SK-N-DZ (cell line): ENCODE measurements at regions not wholly inside any gene's neighbourhood (a gene's known extent, or its start where the extent isn't known, plus 50 kb on each side); places are given as distances from the start of the nearest gene placed in this dataset.
"Not testable (repeated sequence)": the region's sequence is repeated elsewhere in the genome, so short reads cannot be mapped to it uniquely, and the experiment has no call there.

Experiments used
- DNase-seq: peaks from one replicate; pipeline ENCODE4 v3.0.0-alpha.2; 2015; ENCODE audit warnings: low spot score

DNA sequence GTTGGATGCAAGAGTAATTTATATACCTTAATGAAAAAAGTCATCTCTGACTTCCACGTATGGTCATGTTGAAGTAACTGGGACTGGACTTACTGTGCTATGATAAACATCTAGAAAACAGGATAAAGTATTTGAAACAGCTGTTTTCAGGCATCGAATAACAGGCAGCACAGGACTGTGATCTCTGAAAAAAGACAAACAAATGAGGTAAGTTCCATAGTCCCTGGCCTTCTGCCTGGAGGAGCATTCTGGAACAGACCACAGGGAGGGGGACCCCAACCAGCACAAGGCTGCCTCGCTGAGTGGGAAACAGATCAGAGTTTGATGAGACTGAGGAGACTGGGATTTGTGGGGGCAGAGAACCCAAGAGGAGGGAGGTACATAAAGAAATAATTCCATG lies 89.1 kb upstream of the HABP2 start:
- peak; percentile 4 for DNase-seq

DNA sequence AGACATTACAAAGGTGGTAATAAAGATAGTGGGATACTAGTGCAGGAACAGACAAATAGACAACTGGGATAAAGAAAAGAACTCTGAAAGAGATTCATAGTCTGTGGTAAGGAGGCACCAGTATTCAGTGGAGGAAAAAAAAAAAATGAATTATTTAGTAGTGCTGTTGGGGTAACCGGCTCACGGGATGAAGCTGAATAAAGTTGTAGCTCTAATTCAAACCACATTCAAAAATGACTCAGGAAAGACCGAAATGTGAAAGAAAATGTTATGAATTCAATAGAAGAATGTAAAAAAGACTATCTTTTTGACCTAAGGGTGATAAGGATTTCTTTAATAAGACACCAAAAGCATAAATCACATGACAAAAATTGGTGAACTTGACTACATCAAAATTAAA lies 83.1 kb upstream of the HABP2 start:
- DNase-seq = no peak

DNA sequence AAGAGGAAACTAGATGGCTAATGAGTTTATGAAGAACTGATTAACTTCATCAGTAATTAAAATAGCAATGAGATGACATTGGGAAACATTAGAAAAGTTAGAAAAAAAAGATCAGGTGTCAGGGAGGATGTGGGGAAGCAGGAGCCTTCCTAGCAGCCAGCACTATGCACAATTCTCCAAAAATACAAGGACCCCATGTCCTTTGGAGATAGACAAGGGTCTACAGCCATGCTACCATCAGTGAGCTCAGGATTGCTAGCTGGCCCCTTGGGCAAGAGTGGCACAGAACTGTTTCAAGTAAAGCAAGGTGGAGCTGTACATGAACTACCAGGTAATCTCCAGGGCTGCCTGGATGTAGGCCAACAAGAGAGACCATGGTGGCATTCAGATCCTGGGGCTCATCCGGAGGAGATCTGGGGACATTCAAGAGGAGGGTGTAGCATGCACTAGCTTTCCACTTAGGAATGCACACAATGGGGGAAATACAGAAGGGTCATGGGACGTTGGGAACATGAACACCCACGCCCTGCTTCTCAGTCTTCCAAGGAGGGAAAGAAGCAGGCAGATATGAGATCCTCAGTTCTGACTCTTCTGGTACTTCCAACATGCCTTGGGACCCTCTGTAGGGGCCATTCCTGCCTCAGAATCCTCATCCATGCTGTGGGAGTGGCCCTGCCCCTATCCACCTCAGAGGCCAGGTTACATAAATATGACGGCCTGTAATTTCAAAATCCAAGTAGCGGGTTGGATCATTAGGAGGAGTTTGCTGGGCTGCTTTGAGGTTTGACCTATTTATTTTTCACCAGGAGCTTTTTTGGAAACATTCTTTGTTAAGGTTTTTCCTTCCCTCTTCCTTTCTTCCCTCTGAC lies 82.2 kb upstream of the HABP2 start:
- DNase-seq = no peak

DNA sequence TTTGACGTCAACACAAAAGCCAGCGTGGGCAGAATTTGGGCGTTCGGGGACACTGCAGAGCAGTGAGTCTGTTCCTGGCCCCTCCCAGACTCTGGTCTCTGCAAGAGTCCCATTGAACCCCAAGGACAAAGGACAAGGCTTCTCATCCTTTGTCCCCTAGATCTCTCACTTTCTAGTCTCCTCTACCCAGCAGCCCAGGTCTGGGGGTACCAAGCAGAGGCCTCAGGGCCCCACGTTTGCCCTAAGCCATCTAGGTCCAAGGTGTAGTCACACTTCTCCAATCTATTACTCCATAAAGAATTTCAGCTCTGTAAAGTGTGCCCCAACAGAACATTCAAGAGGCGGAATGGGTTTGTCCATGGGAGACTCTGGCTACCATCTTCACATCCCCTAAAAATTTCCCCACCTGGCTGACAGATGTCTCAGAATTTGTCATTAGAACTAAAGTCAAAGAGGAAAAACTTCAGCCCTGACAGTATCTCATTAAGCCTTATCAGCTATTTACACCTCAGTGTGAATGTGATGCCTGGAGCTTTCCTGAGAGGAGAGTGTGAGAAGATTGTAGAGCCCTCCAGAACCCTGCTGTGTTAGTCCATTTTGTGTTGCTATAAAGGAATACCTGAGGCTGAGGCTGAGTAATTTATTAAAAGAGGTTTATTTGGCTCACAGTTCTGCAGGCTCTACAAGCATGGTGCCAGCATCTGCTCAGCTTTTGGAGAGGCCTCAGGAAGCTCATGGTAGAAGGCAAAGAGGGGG lies 81.4 kb upstream of the HABP2 start:
- DNase-seq = no peak

DNA sequence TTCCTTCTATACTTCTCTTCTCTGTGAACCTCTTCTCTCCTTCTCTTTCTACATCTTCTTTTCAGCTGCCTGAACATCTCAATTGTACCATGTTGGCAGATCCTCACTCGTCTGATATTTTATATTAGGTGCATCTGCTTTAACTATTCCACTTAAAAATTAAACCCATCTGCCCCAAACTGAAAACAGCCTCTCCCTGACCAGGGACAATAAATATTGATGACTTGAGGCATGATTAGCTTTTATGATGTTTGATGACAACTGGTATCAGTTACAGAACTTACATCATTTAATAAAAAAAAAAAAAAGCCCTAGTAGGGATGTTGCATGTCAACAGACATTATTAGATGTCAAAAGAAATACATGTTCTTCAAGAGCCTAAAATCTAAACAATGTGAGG lies 79.8 kb upstream of the HABP2 start:
- DNase-seq = no peak

DNA sequence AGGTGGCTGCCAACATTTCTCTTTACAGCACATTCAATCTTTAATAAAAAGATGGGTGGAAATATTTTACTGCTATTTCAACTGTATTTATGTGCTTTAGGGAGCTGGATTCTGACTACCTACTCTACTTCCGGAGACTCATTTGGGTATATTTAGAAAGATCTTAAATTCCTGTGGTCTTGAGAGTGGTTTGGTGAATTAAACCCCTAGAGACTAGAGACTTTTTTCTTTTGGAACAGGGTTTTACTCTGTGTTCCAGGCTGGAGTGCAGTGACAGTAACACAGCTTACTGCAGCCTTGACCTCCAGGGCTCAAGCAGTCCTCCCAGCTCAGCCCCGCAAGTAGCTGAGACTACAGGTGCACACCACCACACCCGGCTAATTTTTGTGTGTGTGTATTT lies 79.0 kb upstream of the HABP2 start:
- no peak for DNase-seq

DNA sequence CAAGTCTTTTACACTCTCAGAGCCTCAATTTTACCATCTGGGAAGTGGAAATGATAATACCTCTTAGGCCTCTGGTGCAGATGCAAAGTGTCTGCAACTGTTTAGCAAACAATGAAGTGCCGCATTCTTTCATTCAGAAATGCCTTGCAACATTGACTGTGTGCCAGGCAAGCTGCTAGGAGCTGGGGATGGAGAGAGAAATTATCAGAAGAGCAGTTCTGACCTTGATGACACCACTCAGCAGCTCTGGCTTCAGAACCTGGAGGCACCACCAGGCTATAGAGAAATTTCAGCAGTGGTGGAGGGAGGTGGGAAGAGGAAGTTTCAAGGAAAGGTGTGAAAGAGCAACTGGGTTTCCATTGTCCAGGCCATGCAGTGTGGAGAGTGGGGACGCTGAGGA lies 78.1 kb upstream of the HABP2 start:
- DNase-seq = no peak

DNA sequence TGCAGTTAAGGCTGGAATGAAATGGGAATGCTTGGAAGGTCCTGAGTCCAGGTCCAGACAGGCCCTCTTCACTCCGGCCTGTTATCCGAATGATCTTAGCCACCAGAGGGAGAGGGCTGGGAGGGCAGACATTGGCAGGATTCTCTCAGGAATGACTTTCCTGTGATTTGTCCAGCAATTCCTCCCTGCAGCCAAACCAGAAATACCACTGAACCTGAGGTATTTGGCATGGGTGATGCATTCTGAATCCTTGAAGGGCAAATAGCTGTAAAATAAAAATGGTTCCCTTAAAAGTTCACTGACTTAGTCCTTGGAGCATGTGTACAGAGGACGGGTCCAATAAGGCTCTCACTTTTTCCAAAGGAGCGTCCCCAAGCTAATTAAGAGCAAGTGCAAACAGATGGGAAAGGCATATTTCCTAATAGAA lies 77.5 kb upstream of the HABP2 start:
- DNase-seq = no peak

DNA sequence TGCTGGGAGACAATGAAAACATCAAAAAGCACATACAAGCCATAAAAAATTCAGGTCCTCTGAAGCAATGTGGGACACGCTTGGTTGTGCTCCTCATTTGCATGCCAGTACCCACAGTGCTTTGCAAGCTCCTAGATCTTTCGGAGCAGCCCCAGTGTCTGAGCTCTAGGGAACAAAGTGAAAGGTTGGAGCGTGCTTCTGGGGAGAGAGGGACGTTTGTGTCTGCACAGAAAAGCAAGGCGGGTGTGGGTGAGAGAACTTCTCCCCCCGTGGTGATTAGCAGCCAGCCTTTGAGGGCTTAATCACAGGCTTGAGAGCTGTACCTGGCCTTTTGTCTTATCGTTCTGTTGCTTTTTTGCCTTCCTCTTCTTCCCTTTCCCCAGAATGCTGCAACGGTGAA lies 76.7 kb upstream of the HABP2 start:
- DNase-seq = no peak

DNA sequence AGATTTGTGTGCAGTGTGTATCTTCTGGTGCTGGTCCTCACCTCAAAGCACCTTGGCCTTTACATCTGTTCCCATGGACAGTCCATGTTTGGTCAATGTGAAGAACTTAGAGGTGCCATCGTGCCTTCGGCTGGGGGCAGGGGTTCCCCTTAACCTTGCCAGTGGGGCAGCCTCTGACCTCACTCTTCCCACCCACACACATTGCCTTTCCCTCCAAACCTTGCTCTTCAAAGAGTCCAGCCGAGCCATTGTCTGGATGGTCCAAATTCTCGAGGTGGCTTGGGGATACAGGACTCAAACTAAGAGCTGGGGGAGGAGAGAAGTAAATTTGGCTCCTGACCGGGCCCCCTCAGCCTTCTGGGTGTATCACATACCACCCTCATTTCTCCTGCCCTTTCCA lies 76.2 kb upstream of the HABP2 start:
- DNase-seq = no peak

DNA sequence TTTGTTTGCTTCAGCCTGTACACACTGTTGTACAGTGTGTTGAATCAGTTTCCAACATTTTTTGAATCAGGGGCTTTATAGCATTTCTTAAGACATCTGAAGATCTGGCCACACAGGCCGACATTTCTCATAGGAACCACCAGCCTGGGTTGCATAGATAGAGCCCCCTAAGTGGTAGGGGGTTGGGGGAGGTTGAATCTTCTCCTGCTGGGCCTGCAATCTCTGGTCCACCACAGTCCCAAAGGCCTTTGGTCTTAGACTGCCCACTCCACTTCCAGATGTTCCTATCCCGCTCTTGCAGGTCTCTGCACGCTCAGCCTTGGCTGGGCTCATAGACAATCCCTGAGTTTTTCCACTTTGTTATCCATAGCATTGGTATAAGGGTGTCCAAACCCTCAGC lies 75.4 kb upstream of the HABP2 start:
- DNase-seq = no peak

DNA sequence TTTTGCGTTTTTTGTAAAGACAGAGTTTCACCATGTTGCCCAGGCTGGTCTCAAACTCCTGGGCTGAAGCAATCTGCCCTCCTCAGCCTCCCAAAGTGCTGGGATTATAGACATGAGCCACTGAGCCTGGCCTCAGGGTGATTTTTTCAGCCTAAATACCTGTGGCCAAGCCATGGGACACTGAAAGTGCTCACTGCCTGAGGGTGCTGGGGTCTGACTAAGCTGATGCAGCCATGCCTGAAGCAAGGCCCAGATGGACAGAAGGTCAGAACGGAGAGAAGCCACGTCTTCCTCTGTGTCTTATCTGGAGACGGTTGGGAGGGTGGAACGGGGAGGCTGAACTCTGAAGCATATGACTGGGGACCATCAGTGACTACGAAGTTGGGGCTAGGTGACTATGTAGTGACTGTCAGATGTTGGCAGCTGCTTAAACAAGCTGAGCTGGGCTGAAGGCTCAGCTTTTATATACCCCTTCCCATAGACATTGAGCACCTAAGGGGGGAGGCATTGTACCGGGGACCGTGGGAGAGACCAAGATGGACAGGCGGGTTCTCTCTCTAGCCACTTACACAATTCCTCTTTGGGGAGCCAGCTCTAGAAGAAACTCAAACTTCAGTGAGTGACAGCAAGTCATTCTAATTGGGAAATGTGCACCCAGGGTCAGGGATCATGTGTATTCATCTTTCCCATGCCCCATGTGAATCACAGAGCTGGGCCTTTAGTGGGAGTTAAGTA lies 73.3 kb upstream of the HABP2 start:
- no peak for DNase-seq

DNA sequence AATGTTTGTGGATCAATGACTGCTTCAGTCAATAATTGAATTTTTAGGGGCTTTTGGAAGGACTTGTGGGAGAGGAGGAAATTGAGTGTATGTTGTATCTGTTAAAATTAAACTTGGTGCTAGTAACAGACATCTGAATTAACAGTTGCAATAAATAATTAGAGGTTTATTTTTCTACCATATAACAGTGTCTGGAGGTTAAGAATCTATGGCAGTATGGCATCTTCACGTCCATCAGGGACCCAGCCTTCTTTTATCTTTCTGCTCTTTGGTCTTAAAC lies 72.8 kb upstream of the HABP2 start:
- no peak for DNase-seq

DNA sequence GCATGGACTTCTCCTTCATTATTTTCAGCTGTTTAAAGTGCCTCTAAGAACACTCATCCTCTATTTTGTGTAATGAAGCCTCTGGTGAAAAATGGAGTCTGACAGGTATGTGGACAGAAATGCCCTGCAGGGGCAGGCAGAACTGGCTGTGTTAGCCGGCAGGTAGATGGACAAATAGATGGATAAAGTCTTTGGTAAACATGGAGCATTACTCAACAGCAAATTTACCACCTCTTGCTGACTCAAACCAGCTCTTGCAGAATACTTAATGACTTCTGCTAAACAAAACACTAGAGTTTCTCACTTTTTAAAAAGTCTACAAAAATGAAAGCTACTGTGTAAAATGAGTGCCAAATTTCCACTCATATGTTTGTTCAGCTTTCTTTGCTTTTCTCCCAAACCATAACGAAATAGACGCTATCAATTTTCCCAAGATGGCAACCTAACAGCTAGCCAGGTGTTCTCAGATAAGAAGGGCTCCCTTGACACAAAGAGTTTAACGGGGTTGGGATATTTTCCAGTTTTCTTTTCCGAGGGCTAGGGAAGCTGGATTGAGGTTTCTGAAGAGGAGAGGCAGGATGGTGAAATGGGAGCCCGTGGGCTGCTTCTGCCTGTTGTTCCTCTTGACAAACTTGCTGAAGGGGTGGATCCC lies 71.9 kb upstream of the HABP2 start:
- DNase-seq = no peak

DNA sequence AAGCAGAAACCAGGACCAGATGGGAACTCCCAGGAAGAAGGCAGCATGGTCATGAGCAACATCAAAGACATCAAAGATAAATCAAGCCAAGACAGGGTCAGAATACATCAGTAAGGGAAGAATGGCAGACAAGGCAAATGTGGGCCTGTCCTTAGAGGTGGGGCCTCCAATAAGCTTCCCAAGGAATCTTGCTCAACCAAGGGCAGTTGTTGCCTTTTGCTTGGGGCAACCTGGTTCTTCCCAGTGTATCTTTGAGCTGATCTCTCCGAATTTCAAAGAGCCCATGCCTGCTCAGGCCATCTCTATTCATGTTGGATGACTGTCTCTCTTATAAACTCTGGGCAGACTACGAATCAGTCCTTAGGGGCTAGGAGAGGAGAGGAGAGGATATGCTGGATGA lies 68.4 kb upstream of the HABP2 start:
- no peak for DNase-seq

DNA sequence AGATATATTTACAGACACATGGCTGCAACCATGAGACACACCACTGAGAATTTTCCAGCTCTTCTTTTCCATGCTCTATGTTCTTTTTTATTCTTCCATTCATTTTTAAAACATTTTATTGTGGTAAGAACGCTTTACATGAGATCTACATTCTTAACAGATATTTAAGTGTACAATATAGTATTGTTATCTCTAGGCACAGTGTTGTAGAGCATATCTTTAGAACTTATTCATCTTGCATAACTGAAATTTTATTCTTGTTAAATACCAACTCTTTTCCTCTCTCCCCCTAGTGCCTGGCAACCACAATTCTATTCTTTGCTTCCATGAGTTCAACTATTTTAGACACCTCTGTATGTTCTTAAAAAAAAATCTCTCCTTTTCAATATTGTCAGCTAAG lies 67.1 kb upstream of the HABP2 start:
- DNase-seq = no peak

DNA sequence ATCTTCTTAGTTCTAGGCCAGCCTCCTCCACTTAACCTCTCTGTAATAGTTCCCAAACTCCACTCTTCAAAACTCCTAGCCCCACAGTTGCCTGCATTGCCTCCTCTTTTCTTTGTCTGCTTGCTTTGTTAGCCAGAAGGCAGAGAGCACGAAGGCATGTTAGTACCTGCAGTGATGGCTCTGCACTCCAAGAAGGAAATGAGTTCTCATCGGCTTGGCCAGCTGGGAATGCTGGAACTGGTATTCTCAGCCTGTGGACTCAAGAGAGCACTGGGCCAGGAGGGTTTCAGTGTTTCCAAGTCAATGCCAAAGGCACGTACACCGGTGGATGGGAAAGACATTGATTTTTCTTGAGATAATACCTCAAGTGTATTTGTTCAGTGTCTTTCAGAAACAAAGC lies 66.3 kb upstream of the HABP2 start:
- DNase-seq = no peak

DNA sequence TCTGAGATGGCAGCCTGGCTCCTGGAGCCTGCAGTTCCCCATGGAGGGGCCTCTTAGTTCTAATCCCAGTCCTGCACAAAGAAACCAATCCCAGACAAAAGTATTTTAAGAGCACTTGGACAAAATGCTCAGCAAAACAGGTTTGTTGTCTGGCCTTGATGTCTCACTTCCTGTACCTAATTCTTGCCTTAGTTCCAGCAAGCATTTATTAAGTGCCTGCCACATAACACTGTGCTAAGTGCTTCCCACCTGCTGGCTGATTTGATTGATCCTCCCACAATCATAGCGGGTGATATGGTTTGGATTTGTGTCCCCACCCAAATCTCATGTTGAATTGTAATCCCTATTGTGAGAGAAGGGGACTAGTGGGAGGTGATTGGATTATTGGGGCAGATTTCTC lies 65.7 kb upstream of the HABP2 start:
- DNase-seq = no peak

DNA sequence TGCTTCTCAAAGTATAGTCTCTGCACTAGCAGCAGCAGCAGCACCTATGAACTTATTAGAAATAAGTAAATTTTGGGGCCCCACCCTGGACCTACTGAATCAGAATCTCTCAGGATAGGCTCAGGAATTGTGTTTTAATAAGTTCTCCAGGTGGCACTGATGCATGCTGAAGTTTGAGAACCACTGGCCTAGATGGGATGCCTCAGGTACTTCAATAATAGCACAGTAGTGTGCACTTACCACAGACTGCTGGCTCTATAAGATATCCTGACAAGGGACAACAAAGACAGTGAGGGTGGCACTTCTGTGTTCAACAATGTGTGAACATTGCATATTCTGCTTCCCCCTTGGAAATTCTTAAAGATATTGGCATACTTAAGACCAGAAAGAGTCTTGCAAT lies 64.7 kb upstream of the HABP2 start:
- DNase-seq = no peak

DNA sequence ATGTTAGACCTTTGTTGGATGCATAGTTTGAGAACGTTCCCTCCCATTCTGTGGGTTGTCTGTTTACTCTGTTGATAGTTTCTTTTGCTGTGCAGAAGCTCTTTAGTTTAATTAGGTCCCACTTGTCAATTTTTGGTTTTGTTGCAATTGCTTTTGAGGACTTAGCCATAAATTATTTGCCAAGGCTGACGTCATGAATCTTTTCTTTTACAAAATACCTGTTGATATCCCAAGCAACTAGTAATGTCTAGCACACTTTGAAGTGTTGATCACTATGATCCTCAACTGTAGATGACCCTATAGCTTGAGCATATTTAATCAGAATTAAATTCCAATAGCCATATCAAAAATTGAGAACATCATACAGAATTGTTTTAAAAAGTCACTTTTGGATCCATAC lies 63.3 kb upstream of the HABP2 start:
- DNase-seq = not testable (repeated sequence)

DNA sequence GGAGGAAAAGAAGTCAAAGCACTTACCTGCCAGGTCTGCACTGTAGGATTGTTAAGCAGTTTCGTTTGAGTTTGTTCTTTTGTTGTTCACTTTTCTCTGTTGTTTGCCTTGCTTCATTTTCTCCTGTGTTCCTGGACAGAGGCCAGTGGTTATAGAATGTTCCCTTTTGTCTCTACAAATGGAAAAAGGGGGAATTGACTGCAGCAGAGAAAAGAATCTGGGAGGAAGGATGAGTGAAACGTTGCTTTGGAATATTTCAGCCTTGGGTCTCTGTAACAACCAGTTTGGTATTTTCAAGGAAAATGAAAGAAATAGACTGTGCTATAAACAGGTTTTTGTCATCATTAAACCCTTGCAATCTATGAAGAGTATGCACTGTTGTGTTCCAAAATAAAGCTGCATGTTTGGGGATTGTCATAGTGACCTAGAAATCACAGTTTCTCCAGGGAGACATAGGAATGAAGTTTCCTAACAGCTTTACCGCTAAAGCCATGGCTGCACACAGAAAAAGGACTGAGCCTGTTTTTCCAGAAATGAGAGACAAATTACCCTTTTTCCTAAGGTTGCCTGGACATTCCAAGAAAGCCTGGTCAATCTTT lies 60.8 kb upstream of the HABP2 start:
- no peak for DNase-seq

DNA sequence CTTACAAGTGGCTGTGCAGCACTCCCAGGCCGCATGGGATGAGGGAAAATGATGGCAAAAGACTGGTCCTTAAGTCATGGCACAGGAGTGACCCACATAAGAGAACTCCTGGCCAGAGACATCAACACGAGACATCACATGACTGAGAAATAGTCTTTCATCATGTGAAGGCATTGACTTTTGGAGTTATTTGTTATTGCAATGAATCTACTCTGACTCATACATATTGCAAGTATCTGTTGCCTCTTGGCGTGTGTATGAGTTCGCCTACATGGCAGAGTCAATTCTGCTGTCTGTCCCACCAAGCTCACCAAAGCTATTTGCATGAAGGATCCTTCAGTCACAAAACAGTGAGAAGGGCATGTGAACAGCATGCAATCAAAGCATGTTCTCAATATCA lies 59.7 kb upstream of the HABP2 start:
- no peak for DNase-seq
